ACHN (cell line): ENCODE measurements at regions not wholly inside any gene's neighbourhood (a gene's known extent, or its start where the extent isn't known, plus 50 kb on each side); places are given as distances from the start of the nearest gene placed in this dataset.
"Not testable (repeated sequence)": the region's sequence is repeated elsewhere in the genome, so short reads cannot be mapped to it uniquely, and the experiment has no call there.

ENCODE experiments used
- DNase-seq: peaks from one replicate; pipeline ENCODE4 v3.0.0-alpha.2; 2015
- in situ Hi-C: cut with HindIII; loops from 2 replicates; pipeline ENCODE4 v1.10.0; 2017; ENCODE audit warnings: low sequenced_read_pairs, low pct_ligation_motif_present, low pct_unique_long_range_greater_than_20kb

DNA sequence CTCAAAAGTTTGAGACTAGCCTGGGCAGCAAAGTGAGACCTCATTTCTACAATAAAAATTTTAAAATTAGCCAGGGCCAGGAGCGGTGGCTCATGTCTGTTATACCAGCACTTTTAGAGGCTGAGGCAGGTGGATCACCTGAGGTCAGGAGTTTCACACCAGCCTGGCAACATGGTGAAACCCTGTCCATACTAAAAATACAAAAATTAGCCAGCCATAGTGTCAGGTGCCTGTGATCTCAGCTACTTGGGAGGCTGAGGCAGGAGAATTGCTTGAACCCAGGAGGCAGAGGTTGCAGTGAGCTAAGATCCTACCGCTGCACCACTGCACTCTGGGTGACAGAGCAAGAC lies 85.1 kb upstream of the MAP4 start:
- in situ Hi-C loops, DNase-seq: not testable (repeated sequence)

DNA sequence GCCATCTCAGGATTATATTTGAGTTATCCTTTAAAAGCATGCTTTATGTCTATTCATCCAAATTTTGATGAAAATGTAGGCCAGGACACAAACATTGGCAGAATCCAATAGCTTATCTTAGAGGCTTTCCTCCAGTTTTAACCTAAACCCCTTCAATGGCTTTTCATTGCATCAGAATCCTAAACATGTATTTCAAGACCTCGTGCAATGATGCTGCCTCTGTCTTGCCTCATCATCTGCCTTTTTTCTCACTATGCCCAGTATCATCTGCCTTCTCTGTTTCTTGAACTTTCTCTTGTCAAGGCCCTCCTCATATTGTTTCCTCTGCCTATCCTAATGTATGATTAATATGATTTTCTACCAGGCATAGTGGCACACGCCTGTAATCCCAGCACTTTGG lies 76.1 kb upstream of the MAP4 start:
- in situ Hi-C loops, result no loop called here
- no peak for DNase-seq

DNA sequence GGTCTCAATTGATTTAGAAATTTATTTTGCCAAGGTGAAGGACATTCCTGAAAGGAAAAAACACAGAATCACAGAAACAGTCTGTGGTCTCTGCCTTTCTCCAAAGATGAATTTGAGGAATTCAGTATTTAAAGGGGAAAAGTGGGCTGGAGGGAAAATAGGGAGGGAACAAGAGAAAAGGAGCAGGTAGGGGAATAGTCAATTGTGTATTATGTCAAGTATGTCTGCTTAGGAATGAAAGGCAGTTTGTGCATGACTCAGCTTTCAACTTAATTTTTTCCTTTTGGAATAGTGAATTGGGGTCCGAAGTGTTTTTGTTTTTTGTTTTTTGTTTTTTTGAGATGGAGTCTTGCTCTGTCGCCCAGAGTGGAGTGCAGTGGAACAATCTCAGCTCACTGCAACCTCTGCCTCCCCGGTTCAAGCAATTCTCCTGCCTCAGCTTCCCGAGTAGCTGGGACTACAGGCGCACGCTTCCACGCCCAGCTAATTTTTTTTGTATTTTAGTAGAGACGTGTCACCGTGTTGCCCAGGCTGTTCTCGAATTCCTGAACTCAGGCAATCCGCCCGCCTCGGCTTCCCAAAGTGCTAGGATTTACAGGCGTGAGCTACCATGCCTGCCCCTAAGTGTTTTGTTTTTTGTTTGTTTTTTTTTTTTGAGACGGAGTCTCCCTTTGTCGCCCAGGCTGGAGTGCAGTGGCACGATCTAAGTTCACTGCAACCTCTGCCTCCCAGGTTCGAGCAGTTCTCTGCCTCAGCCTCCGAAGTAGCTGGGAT lies 74.1 kb upstream of the MAP4 start:
- in situ Hi-C loops, result no loop called here
- no peak for DNase-seq

DNA sequence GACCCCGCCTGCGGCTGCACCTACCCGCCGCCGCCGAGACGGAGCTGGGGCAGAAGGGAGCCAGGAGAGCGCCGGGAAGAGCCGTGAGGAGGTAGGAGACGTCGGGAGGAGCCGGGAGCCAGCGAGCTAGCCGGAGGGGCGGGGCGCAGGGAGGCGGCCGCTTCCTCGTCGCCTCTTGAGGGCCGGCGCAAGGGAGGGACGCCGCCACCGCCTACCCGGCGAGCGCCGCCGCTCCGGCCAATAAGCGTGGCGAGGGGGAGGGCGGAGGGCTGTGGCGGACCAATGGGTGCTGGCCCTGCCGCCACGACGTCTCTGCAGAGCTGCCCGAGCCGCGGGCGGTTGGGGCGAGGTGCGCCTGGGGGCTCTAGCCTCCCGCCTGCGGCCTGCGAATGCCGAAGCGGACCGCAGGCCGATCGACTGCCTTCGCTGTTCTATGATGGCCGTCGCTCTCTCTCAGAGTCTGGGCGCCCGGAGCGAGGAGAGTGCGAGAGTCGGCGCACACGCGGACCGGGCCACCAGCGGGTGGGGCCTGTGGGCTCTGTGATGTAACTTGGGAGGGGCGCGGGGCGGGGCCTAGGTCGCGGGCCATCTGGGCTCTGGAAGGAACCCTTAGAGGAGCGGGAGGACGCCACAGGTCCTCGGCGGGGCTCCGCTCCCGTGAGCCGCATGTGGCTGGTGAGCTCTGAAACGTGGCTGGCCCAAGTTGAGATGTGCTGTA lies 72.7 kb upstream of the MAP4 start:
- in situ Hi-C loops, result no loop called here
- DNase-seq, result peak; percentile 93

DNA sequence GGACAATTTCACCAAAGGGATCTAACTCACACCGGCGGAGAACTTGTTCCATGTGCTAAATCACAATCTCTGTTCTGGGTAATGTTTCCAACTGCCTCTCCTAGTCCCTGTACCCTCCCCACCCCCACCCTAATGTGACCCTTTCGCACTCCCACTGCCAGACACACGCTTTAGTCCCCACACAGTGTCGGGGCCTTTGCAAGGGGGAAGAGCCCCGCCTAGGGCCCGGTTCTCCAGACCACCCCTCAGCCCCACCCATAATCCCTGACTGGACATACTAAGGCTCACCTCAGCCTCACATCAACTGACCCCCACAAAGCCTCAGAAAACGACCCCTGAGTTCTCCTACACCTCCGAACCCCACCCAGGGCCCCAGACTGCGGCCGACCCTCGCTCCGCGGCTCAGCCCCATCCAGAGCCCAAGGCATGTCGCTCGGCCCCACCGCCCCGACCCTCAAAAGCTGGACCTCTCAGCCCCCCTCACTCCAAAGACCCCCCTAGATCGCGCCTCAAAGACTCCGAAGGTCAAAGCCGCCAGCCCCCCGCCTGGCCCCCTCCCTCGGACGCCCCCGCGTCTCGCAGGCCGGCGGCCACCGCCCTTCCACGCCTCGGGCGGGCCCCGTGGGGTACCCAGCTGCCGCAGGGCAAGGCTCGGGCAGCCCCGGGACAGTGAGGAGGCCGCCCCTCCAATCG lies 72.0 kb upstream of the MAP4 start:
- DNase-seq, result peak; percentile 18
- in situ Hi-C loops, result no loop called here

DNA sequence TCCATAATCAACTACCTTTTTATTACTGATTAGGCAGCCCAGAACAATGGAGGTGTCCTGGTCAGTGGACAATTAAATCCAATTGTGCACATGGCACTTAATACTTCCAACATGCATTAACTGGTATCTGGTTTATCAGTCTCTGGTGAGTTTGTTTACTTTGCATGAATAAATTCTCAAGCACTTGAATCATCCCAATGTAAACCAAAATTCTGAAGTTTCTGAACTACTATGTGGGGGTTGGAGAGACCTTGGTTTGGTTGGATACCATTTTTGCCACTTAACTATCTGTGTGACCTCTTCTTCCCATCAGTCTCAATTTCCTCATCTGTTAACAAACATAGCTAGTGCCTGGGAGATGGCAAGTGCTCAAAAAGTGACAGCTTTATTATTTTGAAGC lies 70.5 kb upstream of the MAP4 start:
- no peak for DNase-seq
- in situ Hi-C loops, result no loop called here

DNA sequence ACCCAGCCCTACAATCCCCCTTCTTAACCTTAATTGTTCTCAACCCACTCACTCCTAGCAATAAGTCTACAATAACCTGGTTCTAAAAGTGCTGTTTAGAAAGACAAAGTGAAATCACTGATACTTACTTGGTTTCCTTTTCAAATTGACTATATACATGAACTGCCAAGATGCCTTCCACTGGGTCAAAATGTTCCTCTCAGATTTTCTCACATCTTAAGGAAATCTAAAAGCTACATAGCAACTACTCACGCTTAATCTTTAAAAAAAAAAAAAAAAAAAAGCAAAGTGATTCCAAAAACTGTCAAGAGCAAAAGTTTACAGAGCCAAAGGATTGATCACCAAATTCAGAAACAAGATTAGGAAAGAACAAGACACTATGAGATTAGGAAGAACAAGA lies 68.7 kb upstream of the MAP4 start:
- no peak for DNase-seq
- in situ Hi-C loops, result no loop called here

DNA sequence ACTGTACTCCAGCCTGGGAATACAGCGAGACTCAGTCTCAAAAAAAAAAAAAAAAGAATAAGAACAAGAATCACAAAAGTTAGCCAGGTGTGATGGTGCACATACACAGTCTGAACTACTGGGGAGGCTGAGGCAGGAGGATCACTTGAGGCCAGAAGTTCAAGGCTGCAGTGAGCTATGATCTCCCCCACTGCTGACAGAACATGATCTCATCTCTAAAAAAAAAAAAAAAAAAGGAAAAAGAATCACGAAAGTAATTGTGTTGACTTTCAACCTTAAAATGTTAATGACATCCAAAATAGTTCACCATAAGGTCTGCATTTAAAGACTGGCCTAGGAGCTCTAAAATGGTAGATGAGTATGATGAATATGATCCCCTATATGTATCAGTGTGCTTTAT lies 68.0 kb upstream of the MAP4 start:
- no peak for DNase-seq
- in situ Hi-C loops, result no loop called here

DNA sequence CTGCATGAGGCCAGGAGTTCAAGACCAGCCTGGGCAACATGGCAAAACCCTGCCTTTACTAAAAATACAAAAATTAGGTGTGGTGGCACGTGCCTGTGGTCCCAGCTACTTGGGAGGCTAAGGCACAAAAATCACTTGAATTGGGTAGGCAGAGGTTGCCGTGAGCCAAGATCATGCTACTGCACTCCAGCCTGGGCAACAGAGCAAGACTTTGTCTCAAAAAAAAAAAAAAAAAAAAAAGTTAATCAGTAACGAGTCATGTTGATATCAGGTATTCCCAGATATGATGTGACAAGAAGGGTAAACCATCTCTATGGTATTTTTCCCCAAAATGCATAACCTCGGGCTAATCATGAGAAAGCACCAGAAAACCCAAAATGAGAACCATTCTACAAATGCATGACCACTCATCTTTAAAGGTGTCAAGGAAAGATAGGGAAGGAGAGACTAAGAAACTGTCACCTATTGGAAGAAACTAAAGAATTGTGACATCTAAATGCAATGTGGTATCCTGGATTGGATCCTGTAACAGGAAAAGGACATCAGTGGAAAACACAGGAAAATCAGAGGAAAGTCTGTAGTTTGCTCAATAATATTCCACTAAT lies 66.5 kb upstream of the MAP4 start:
- in situ Hi-C loops, result no loop called here

DNA sequence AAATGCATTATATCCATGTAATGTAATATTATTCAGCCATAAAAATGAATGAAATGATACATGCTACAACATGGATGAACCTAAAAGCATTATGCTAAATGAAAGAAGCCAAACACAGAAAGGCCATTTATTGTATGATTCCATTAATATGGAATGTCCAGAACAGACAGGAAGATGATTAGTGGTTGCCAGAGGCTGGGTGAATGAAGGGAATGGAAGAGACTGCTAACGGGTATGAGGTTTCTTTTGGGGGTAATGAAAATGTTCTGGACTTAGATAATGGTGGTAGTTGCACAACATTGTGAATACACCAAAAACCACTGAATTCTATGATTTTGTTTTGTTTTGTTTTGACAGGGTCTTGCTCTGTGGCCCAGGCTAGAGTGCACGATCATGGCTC lies 61.6 kb upstream of the MAP4 start:
- no peak for DNase-seq

More for the DNA sequence above, 66.5 kb upstream of the MAP4 start:
- no peak for DNase-seq

DNA sequence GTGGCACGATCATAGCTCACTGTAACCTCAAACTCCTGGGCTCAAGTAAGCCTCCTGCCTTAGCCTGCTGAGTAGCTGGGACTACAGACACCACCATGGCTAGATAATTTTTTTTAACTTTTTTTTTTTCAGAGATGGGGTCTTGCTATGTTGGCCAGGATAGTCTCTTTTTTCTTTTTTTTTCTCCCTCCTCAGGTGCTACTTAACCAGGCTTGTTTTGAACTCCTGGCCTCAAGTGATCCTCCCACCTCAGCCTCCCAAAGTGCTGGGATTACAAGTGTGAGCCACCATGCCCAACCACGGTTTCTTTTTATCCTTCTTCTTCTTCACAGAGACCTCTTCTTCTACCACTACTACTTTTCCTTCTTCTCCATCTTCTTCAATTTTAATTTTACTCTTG lies 53.8 kb upstream of the MAP4 start:
- in situ Hi-C loops, result no loop called here
- no peak for DNase-seq

More for the DNA sequence above, 61.6 kb upstream of the MAP4 start:
- in situ Hi-C loops, result no loop called here

DNA sequence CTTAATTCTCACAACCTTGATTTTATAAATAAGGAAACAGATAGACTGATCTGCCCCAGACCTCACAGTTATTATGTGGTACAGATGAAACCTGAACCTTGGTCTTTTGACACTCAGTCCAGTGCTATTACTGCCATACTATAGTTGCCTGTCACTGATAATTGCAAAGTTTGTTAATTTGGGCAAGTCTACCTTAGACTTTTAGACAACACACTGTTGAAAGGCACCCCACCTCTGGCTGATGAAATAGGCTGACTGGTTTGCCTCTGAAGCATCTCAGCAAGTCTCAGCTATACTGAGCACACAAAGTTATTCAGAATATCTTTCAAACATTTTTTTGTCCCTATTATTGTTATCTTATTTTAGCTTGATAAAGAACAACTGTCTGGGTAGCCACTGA lies 53.1 kb upstream of the MAP4 start:
- no peak for DNase-seq
- in situ Hi-C loops, result no loop called here

DNA sequence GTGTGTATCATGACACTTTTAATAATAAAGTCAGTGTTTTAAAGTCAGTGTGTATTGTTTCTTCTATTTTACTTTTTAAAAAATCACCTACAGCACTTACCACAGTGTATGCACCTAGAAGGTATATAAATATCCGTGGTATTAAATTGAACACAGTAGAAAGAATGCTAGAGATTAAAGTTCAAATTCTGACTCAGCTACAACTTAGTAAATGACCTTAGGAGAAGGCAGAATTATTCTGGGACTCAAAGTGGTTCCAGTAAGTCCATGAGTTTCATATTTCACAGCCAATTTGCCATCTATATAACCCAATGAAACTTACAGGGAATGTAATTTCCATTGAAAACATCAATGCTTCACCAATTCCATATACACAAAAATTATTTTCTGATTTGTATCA lies 52.7 kb upstream of the MAP4 start:
- in situ Hi-C loops, result no loop called here
- no peak for DNase-seq

DNA sequence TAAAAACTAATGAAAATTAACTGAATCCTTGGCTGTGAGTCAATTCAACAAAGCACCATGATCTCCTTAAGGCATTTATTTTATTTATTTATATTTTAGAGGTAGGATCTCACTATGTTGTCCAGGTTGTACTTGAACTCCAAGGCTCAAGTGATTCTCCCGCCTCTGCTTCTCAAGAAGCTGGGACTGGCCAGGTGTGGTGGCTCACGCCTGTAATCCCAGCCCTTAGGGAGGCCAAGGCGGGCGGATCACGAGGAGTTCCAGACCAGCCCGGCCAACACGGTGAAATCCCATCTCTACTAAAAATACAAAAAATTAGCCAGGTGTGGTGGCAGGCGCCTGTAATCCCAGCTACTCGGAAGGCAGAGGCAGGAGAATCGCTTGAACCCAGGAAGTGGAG lies 52.1 kb upstream of the MAP4 start:
- in situ Hi-C loops, DNase-seq: not testable (repeated sequence)

DNA sequence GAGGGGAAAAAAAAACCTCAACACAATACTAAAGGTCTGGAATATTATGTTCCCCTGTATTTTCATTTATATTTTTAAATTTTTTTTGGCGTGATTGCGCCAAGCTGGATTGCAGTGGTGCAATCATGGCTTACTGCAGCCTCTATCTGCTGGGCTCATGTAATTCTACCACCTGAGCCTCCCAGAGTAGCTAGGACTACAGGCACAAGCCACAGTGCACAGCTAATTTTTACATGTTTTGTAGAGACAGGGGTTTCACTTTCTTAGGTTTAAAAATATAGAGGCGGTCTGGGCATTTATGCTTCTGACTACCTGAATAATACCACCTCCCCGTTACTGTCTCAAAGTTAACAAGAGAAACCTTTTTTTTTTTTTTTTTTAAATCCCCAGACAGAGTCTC lies 51.1 kb upstream of the MAP4 start:
- in situ Hi-C loops, result no loop called here
- no peak for DNase-seq
